ENCODE measurements at regions not wholly inside any gene's neighbourhood (a gene's known extent, or its start where the extent isn't known, plus 50 kb on each side); places are given as distances from the start of the nearest gene placed in this dataset.

DNA sequence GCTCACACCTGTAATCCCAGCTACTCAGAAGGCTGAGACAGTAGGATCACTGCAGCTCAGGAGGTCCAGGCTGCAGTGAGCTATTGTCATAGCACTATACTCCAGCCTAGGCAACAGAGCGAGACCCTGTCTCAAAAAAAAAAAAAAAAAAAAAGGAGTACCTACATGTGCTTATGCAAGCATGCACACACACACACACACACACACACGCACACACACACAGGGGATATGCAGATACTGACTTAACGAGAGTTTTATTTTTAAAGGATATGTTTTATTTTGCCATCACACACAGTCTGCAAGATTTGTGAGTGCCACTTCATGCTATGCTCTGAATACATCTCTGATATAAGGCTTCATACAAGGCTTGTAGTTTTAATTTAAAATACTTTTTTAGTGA is 479.3 kb downstream of the NEBL start:
- no peak overlapping the region for H3K27ac Mint-ChIP-seq
- TF ChIP-seq, protein P1, sequence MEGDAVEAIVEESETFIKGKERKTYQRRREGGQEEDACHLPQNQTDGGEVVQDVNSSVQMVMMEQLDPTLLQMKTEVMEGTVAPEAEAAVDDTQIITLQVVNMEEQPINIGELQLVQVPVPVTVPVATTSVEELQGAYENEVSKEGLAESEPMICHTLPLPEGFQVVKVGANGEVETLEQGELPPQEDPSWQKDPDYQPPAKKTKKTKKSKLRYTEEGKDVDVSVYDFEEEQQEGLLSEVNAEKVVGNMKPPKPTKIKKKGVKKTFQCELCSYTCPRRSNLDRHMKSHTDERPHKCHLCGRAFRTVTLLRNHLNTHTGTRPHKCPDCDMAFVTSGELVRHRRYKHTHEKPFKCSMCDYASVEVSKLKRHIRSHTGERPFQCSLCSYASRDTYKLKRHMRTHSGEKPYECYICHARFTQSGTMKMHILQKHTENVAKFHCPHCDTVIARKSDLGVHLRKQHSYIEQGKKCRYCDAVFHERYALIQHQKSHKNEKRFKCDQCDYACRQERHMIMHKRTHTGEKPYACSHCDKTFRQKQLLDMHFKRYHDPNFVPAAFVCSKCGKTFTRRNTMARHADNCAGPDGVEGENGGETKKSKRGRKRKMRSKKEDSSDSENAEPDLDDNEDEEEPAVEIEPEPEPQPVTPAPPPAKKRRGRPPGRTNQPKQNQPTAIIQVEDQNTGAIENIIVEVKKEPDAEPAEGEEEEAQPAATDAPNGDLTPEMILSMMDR (conservative IDR thresholded peaks at IDR 0.05), result no peak
- DNase-seq (ENCODE audit: extremely low spot score, unreplicated experiment), result no peak
- H3K4me1 Mint-ChIP-seq (ENCODE audit: unreplicated experiment), result peaks cover 4% of the 10 kb centered on the region
- H3K27me3 Mint-ChIP-seq, result no peaks in the 10 kb centered on the region
- H3K9me3 Mint-ChIP-seq, result no peaks in the 10 kb centered on the region
- H3K4me3 Mint-ChIP-seq, result no peak overlapping the region
- peaks cover 4% of the 10 kb centered on the region for H3K36me3 Mint-ChIP-seq

DNA sequence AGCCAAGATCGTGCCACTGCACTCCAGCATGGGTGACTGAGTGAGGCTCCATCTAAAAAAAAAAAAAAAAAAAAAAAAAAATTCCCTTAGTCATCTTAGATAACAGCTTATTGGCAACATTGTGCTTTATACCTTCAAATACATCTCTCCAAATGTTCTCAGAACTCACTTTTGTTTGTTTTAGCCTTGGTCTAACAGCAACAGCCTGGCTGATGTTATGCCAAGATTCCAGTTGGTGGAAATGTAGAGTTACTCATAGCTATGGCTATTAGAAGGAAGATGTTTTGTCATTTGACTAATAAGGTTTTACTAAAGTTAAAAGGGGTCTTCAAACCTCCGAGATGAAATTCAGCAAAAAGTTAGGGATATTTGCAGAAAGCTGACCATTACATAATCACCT is 481.4 kb downstream of the NEBL start:
- TF ChIP-seq, protein P1 (conservative IDR thresholded peaks at IDR 0.05), result no peak

DNA sequence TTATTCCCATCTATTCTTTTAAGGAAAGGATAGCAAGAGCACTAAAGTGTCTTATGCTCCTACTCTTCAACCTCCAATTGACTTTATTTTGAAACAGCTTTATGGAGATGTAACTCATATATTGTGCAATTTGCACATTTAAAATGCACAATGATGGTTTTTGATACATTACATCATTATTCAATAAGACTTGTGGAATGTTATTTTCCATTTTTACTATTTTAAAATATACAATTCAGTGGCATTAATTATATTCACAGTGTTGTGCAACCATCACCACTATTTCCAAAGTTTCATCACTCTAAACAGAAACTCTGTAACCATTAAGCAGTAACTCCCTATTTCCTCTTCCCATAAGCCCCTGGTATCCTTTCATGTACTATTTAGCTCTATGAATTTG is 489.8 kb downstream of the NEBL start:
- H3K27ac Mint-ChIP-seq, result no peak overlapping the region
- no peaks in the 10 kb centered on the region for H3K9me3 Mint-ChIP-seq
- H3K4me3 Mint-ChIP-seq, result no peak overlapping the region
- no peaks in the 10 kb centered on the region for H3K27me3 Mint-ChIP-seq
- no peaks in the 10 kb centered on the region for H3K36me3 Mint-ChIP-seq
- no peaks in the 10 kb centered on the region for H3K4me1 Mint-ChIP-seq (ENCODE audit: unreplicated experiment)
- TF ChIP-seq, protein P1 (conservative IDR thresholded peaks at IDR 0.05), result no peak
- DNase-seq (ENCODE audit: extremely low spot score, unreplicated experiment), result no peak

More for the DNA sequence above, 481.4 kb downstream of the NEBL start:
- no peak overlapping the region for H3K4me3 Mint-ChIP-seq
- H3K27me3 Mint-ChIP-seq, result no peaks in the 10 kb centered on the region
- H3K9me3 Mint-ChIP-seq, result no peaks in the 10 kb centered on the region
- DNase-seq (ENCODE audit: extremely low spot score, unreplicated experiment), result no peak
- H3K4me1 Mint-ChIP-seq (ENCODE audit: unreplicated experiment), result peaks cover 4% of the 10 kb centered on the region
- no peaks in the 10 kb centered on the region for H3K36me3 Mint-ChIP-seq
- H3K27ac Mint-ChIP-seq, result no peak overlapping the region

DNA sequence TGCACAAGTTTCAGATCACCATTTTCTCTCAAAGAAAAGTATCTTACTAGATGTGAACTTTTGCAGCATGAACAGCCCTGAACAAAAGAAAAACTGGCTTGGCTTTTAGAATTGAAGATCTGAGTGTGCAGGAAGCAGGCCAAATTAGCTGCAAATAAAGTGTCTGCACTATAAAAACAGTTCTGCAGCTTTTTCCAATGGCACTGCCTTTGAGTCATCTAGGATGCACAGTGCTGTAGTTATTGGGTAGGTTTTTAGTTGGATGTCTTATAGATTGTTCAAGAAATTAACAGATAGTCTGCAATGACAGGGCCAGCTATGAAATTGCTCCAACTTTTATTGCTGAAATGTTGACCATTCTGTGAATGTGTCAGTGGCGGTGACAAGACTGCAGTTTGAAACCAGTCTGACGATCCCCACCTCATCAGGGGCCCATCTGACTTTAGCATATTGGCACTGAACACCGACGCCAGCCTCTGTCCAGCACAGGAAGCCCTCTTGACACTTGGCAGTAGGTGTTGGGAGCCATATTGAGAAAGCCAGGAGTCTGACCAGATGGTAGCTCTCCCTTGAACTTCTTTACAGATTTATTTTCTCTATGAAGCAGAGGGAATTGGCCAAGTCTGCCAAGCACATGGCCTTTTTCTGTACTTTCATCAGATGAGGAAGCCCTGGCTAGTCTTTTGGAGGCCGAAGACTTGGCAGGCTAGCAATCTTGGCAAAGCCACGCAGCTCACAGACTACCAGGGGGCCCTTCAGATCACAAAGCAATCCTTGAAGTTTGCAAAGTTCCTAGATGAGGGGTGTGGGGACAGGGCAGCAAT is 490.6 kb downstream of the NEBL start:
- H3K27me3 Mint-ChIP-seq, result no peaks in the 10 kb centered on the region
- TF ChIP-seq, protein P1 (conservative IDR thresholded peaks at IDR 0.05), result no peak
- H3K36me3 Mint-ChIP-seq, result no peaks in the 10 kb centered on the region
- H3K4me3 Mint-ChIP-seq, result no peak overlapping the region
- no peak for DNase-seq (ENCODE audit: extremely low spot score, unreplicated experiment)
- no peak overlapping the region for H3K27ac Mint-ChIP-seq
- no peaks in the 10 kb centered on the region for H3K4me1 Mint-ChIP-seq (ENCODE audit: unreplicated experiment)
- no peaks in the 10 kb centered on the region for H3K9me3 Mint-ChIP-seq

DNA sequence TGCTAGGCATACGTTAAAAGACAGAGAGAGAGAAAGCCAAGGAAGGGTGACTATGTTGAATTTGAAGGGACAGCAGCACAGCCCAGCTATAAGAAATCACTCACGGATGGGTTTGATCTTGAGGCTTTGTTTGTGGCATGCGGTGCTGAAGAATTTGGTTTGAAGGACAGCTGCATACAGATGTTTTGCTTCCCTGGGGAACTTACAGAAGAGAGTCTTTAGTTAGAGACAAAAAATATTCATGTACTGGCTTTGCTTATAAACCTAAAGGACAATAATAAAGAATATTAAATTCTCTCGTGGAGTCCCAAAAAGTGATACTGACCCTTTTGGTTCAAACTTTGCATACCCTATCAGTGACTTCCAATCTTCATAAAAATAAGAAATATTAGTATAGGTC is 491.4 kb downstream of the NEBL start:
- TF ChIP-seq, protein P1 (conservative IDR thresholded peaks at IDR 0.05), result no peak
- DNase-seq (ENCODE audit: extremely low spot score, unreplicated experiment), result no peak
- H3K4me1 Mint-ChIP-seq (ENCODE audit: unreplicated experiment), result no peaks in the 10 kb centered on the region
- no peaks in the 10 kb centered on the region for H3K9me3 Mint-ChIP-seq
- no peak overlapping the region for H3K27ac Mint-ChIP-seq
- no peak overlapping the region for H3K4me3 Mint-ChIP-seq
- H3K36me3 Mint-ChIP-seq, result no peaks in the 10 kb centered on the region
- H3K27me3 Mint-ChIP-seq, result no peaks in the 10 kb centered on the region

All from type B pancreatic cell (in vitro differentiated cells).